BE2C (cell line): ENCODE measurements at regions not wholly inside any gene's neighbourhood (a gene's known extent, or its start where the extent isn't known, plus 50 kb on each side); places are given as distances from the start of the nearest gene placed in this dataset.

Source experiments
- DNase-seq: peaks from one replicate; pipeline ENCODE4 v3.0.0-alpha.2; 2020
- H3K27me3 ChIP-seq: fragments of 250-450 bp; sonication (Bioruptor Pico); 2 replicates; pipeline ENCODE4 v1.5.1; 2020; ENCODE audit warnings: mild to moderate bottlenecking
- H3K36me3 ChIP-seq: fragments of 250-450 bp; sonication (Bioruptor Pico); 2 replicates; pipeline ENCODE4 v1.5.1; 2020; ENCODE audit warnings: mild to moderate bottlenecking
- H3K4me1 ChIP-seq: fragments of 250-450 bp; sonication (Bioruptor Pico); 2 replicates; pipeline ENCODE4 v1.5.1; 2020
- H3K4me3 ChIP-seq: 2 replicates; pipeline ENCODE4 v1.5.1; 2011; ENCODE audit warnings: low read depth, low read length
- H3K9me3 ChIP-seq: fragments of 250-450 bp; sonication (Bioruptor Pico); 2 replicates; pipeline ENCODE4 v1.5.1; 2020
- CTCF ChIP-seq: IDR thresholded peaks from 2 replicates; pipeline ENCODE4 v1.5.1; 2012; ENCODE audit warnings: mild to moderate bottlenecking, low read depth, low read length

GRCh38 chr7:115410972-115411686 lies 489.2 kb downstream of the MDFIC start:
- no peak overlapping the region for H3K4me3 ChIP-seq
- no peaks in the 10 kb centered on the region for H3K36me3 ChIP-seq
- no peaks in the 10 kb centered on the region for H3K9me3 ChIP-seq
- H3K27me3 ChIP-seq: no peaks in the 10 kb centered on the region
- no peak for DNase-seq
- no peak for TF ChIP-seq CTCF
- H3K4me1 ChIP-seq: no peaks in the 10 kb centered on the region

DNA sequence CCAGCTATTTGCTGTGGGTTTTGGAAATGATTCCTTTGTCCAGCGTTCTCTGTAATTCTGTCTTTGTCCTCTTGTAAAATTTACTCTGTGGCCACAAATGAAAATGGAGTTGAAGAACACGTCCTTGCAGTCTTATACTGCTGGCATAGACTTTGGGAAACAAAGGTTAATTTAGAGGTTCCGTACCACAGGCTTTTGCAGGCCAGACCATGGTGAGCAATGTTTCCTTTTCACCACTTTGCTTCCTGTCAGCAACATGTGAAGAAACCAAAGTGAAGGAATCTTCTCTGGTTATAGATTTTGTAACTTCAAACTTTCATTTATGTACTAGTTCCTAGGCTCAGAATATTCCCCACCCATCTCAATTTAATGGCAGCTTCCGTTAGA lies 488.5 kb downstream of the MDFIC start:
- no peaks in the 10 kb centered on the region for H3K9me3 ChIP-seq
- H3K4me1 ChIP-seq: no peaks in the 10 kb centered on the region
- no peaks in the 10 kb centered on the region for H3K27me3 ChIP-seq
- TF ChIP-seq CTCF: no peak
- H3K36me3 ChIP-seq: no peaks in the 10 kb centered on the region
- H3K4me3 ChIP-seq: no peak overlapping the region
- DNase-seq: no peak

GRCh38 chr7:115409682-115410433 lies 488.0 kb downstream of the MDFIC start:
- no peaks in the 10 kb centered on the region for H3K36me3 ChIP-seq
- H3K9me3 ChIP-seq: no peaks in the 10 kb centered on the region
- DNase-seq: no peak
- no peak for TF ChIP-seq CTCF
- no peaks in the 10 kb centered on the region for H3K4me1 ChIP-seq
- no peaks in the 10 kb centered on the region for H3K27me3 ChIP-seq
- no peak overlapping the region for H3K4me3 ChIP-seq

GRCh38 chr7:115406219-115406618 lies 484.3 kb downstream of the MDFIC start:
- no peaks in the 10 kb centered on the region for H3K9me3 ChIP-seq
- no peaks in the 10 kb centered on the region for H3K36me3 ChIP-seq
- TF ChIP-seq CTCF: no peak
- no peak overlapping the region for H3K4me3 ChIP-seq
- no peaks in the 10 kb centered on the region for H3K27me3 ChIP-seq
- no peaks in the 10 kb centered on the region for H3K4me1 ChIP-seq
- DNase-seq: no peak

DNA sequence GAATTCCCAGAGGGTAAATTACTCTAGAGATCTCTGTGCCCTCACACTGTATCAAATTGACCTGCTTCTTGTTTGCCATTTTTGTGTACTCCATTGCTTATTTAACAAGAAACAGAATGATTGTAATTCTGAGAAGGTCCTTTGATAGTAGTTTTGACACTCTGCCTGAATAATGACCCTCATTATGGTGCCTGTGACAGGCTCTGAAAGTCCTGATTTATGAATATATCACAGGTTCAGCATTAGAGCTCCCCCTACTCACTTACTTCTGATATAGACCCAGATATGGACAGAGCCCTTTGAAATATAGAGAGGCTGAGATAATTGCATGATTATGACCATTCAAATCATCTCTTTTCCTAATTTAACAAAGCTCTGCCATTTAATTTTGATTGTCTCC lies 465.2 kb downstream of the MDFIC start:
- H3K36me3 ChIP-seq: no peaks in the 10 kb centered on the region
- H3K27me3 ChIP-seq: no peaks in the 10 kb centered on the region
- DNase-seq: no peak
- H3K9me3 ChIP-seq: no peaks in the 10 kb centered on the region
- TF ChIP-seq CTCF: no peak
- H3K4me1 ChIP-seq: no peaks in the 10 kb centered on the region
- no peak overlapping the region for H3K4me3 ChIP-seq

DNA sequence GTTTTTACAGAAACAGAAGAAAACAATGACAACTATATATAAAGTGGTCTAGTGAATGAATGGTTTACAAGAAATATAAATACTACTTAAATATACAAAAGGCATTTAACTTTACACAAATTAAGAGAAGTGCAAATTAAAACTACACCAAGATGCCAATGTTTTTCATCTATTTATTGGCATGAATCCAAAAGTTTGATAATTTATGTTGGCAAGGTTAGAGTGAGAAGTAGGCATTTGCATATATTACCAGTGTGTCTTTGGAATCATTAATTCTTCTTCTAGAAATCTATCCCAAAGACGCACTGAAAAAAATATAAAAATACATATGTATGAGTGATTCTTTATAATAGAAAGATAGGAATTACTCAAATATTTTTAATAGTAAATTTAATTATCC lies 457.4 kb downstream of the MDFIC start:
- Histone ChIP-seq H3K9me3 (no peaks in the 10 kb centered on the region), H3K4me3 (no peak overlapping the region), H3K27me3 (no peaks in the 10 kb centered on the region), H3K36me3 (no peaks in the 10 kb centered on the region), H3K4me1 (no peaks in the 10 kb centered on the region)
- DNase-seq: no peak
- TF ChIP-seq CTCF: no peak
